GM18502 (cell line): ENCODE measurements at regions not wholly inside any gene's neighbourhood (a gene's known extent, or its start where the extent isn't known, plus 50 kb on each side); places are given as distances from the start of the nearest gene placed in this dataset.
A peak's percentile ranks its signal among the peaks of the same experiment; 100 is the strongest.

Source experiments
- ATAC-seq: cut with Tn5 transposase; IDR thresholded peaks from one replicate; pipeline ENCODE4 v1.9.1; 2021; ENCODE audit warnings: mild to moderate bottlenecking; ENCODE audit not compliant: unreplicated experiment, poor library complexity

GRCh38 chr2:183214680-183215079 is 90.4 kb downstream of the NUP35 start:
- peak; percentile 78 for ATAC-seq

GRCh38 chr2:183215917-183216316 is 91.7 kb downstream of the NUP35 start:
- ATAC-seq = no peak

GRCh38 chr2:183219888-183220287 is 95.6 kb downstream of the NUP35 start:
- ATAC-seq = no peak

GRCh38 chr2:183222751-183223150 is 98.5 kb downstream of the NUP35 start:
- ATAC-seq = no peak

GRCh38 chr2:183224948-183225347 is 100.7 kb downstream of the NUP35 start:
- ATAC-seq = no peak

GRCh38 chr2:183227176-183227575 is 102.9 kb downstream of the NUP35 start:
- no peak for ATAC-seq

GRCh38 chr2:183229386-183229785 is 105.1 kb downstream of the NUP35 start:
- peak; percentile 49 for ATAC-seq

GRCh38 chr2:183232161-183232865 is 108.1 kb downstream of the NUP35 start:
- no peak for ATAC-seq

- ATAC-seq = no peak
Measured at GRCh38 chr2:183242937-183243336, 118.7 kb downstream of the NUP35 start.

GRCh38 chr2:183243758-183244157 is 119.5 kb downstream of the NUP35 start:
- ATAC-seq = no peak

- ATAC-seq = no peak
Measured at GRCh38 chr2:183244300-183244844, 120.1 kb downstream of the NUP35 start.

GRCh38 chr2:183248866-183249567 is 124.8 kb downstream of the NUP35 start:
- ATAC-seq = peak; percentile 72

GRCh38 chr2:183250061-183250460 is 125.8 kb downstream of the NUP35 start:
- no peak for ATAC-seq

- ATAC-seq = no peak
Measured at GRCh38 chr2:183250472-183250871, 126.2 kb downstream of the NUP35 start.

GRCh38 chr2:183253441-183254130 is 129.3 kb downstream of the NUP35 start:
- no peak for ATAC-seq

GRCh38 chr2:183255411-183255810 is 131.2 kb downstream of the NUP35 start:
- no peak for ATAC-seq

- ATAC-seq = peak; percentile 70
Measured at GRCh38 chr2:183259921-183260320, 135.7 kb downstream of the NUP35 start.

- no peak for ATAC-seq
Measured at GRCh38 chr2:183260527-183260926, 136.3 kb downstream of the NUP35 start.

GRCh38 chr2:183264890-183265535 is 140.8 kb downstream of the NUP35 start:
- no peak for ATAC-seq

- peak; percentile 90 for ATAC-seq
Measured at GRCh38 chr2:183267148-183267827, 143.0 kb downstream of the NUP35 start.
